SJSA1 (cell line): ENCODE measurements at regions not wholly inside any gene's neighbourhood (a gene's known extent, or its start where the extent isn't known, plus 50 kb on each side); places are given as distances from the start of the nearest gene placed in this dataset.

Experiments
- DNase-seq, 2 experiments: peaks; one replicate each; pipeline ENCODE4 v3.0.0-alpha.2; 2015 to 2020; ENCODE audit warnings: low spot score in 2 of 2, low read depth in 1 of 2
- H3K27ac ChIP-seq: fragments of 250-450 bp; sonication (Bioruptor Pico); 2 replicates; pipeline ENCODE4 v1.5.1; 2020; ENCODE audit warnings: mild to moderate bottlenecking, moderate library complexity
- H3K27me3 ChIP-seq: fragments of 250-450 bp; sonication (Bioruptor Pico); replicated peaks from 2 replicates; pipeline ENCODE4 v1.5.1; 2020; ENCODE audit warnings: mild to moderate bottlenecking, moderate library complexity
- H3K36me3 ChIP-seq: fragments of 250-450 bp; sonication (Bioruptor Pico); 2 replicates; pipeline ENCODE4 v1.5.1; 2020; ENCODE audit warnings: mild to moderate bottlenecking
- H3K4me1 ChIP-seq: fragments of 250-450 bp; sonication (Bioruptor Pico); replicated peaks from 2 replicates; pipeline ENCODE4 v1.6.1; 2021; ENCODE audit warnings: mild to moderate bottlenecking
- H3K4me3 ChIP-seq: fragments of 250-450 bp; sonication (Bioruptor Pico); 2 replicates; pipeline ENCODE4 v1.5.1; 2020; ENCODE audit warnings: mild to moderate bottlenecking
- H3K9me3 ChIP-seq: fragments of 250-450 bp; sonication (Bioruptor Pico); replicated peaks from 2 replicates; pipeline ENCODE4 v1.5.1; 2020; ENCODE audit warnings: mild to moderate bottlenecking

- Histone ChIP-seq H3K27ac (no peak overlapping the region), H3K4me1 (no peaks in the 10 kb centered on the region), H3K9me3 (no peaks in the 10 kb centered on the region), H3K4me3 (no peak overlapping the region), H3K27me3 (no peaks in the 10 kb centered on the region), H3K36me3 (no peaks in the 10 kb centered on the region)
- no peak for DNase-seq
These were observed 131.8 kb downstream of the FAM204A start for GRCh38 chr10:118210276-118210675.

- H3K27me3 ChIP-seq, result no peaks in the 10 kb centered on the region
- H3K4me1 ChIP-seq, result no peaks in the 10 kb centered on the region
- H3K9me3 ChIP-seq, result no peaks in the 10 kb centered on the region
- no peak overlapping the region for H3K4me3 ChIP-seq
- H3K36me3 ChIP-seq, result no peaks in the 10 kb centered on the region
- no peak overlapping the region for H3K27ac ChIP-seq
- DNase-seq, result no peak
These were observed 132.9 kb downstream of the FAM204A start for GRCh38 chr10:118209215-118209614.

- DNase-seq, result no peak
- H3K4me3 ChIP-seq, result no peak overlapping the region
- no peaks in the 10 kb centered on the region for H3K4me1 ChIP-seq
- H3K9me3 ChIP-seq, result no peaks in the 10 kb centered on the region
- H3K36me3 ChIP-seq, result no peaks in the 10 kb centered on the region
- H3K27ac ChIP-seq, result no peak overlapping the region
- H3K27me3 ChIP-seq, result no peaks in the 10 kb centered on the region; the same call in 1 of the 2 replicates
These were observed 134.6 kb downstream of the FAM204A start for GRCh38 chr10:118207470-118208007.

GRCh38 chr10:118204292-118204943 lies 137.7 kb downstream of the FAM204A start:
- H3K4me3 ChIP-seq, result no peak overlapping the region
- H3K4me1 ChIP-seq, result no peaks in the 10 kb centered on the region
- no peak overlapping the region for H3K27ac ChIP-seq
- no peaks in the 10 kb centered on the region for H3K36me3 ChIP-seq
- no peaks in the 10 kb centered on the region; the same call in 1 of the 2 replicates for H3K27me3 ChIP-seq
- H3K9me3 ChIP-seq, result no peaks in the 10 kb centered on the region
- DNase-seq, result no peak

- Histone ChIP-seq H3K4me3 (no peak overlapping the region), H3K9me3 (no peaks in the 10 kb centered on the region), H3K4me1 (no peaks in the 10 kb centered on the region), H3K27ac (no peak overlapping the region), H3K36me3 (no peaks in the 10 kb centered on the region), H3K27me3 (no peaks in the 10 kb centered on the region; the same call in 1 of the 2 replicates)
- DNase-seq, result no peak
These were observed 138.7 kb downstream of the FAM204A start for GRCh38 chr10:118203461-118203860.

- H3K36me3 ChIP-seq, result no peaks in the 10 kb centered on the region
- no peak for DNase-seq
- H3K4me1 ChIP-seq, result no peaks in the 10 kb centered on the region
- no peaks in the 10 kb centered on the region for H3K27me3 ChIP-seq
- H3K9me3 ChIP-seq, result no peaks in the 10 kb centered on the region
- no peak overlapping the region for H3K4me3 ChIP-seq
- H3K27ac ChIP-seq, result no peak overlapping the region
These were observed 146.4 kb downstream of the FAM204A start for GRCh38 chr10:118195729-118196128.

- H3K4me1 ChIP-seq, result no peaks in the 10 kb centered on the region
- H3K27me3 ChIP-seq, result no peaks in the 10 kb centered on the region
- no peak for DNase-seq
- no peak overlapping the region for H3K4me3 ChIP-seq
- H3K36me3 ChIP-seq, result no peaks in the 10 kb centered on the region
- H3K9me3 ChIP-seq, result no peaks in the 10 kb centered on the region
- H3K27ac ChIP-seq, result no peak overlapping the region
These were observed 146.9 kb upstream of the RAB11FIP2 start for GRCh38 chr10:118193642-118194041.

GRCh38 chr10:118181021-118181420 lies 134.3 kb upstream of the RAB11FIP2 start:
- H3K27me3 ChIP-seq, result peaks cover 6% of the 10 kb centered on the region; the same call in 1 of the 2 replicates
- H3K4me3 ChIP-seq, result no peak overlapping the region
- H3K27ac ChIP-seq, result no peak overlapping the region
- H3K4me1 ChIP-seq, result no peaks in the 10 kb centered on the region
- no peaks in the 10 kb centered on the region for H3K9me3 ChIP-seq
- DNase-seq, result no peak
- no peaks in the 10 kb centered on the region for H3K36me3 ChIP-seq

- no peak for DNase-seq
- no peak overlapping the region for H3K27ac ChIP-seq
- H3K4me3 ChIP-seq, result no peak overlapping the region
- no peaks in the 10 kb centered on the region for H3K4me1 ChIP-seq
- no peaks in the 10 kb centered on the region for H3K36me3 ChIP-seq
- H3K9me3 ChIP-seq, result no peaks in the 10 kb centered on the region
- H3K27me3 ChIP-seq, result peaks cover 6% of the 10 kb centered on the region; the same call in 1 of the 2 replicates
These were observed 128.4 kb upstream of the RAB11FIP2 start for GRCh38 chr10:118175148-118175547.

GRCh38 chr10:118173296-118173695 lies 126.6 kb upstream of the RAB11FIP2 start:
- no peak for DNase-seq
- no peaks in the 10 kb centered on the region for H3K36me3 ChIP-seq
- H3K4me3 ChIP-seq, result no peak overlapping the region
- no peaks in the 10 kb centered on the region for H3K9me3 ChIP-seq
- H3K27ac ChIP-seq, result no peak overlapping the region
- H3K4me1 ChIP-seq, result no peaks in the 10 kb centered on the region
- H3K27me3 ChIP-seq, result peaks cover 10% of the 10 kb centered on the region; the same call in 1 of the 2 replicates

GRCh38 chr10:118171861-118172260 lies 125.1 kb upstream of the RAB11FIP2 start:
- Histone ChIP-seq H3K27me3 (peaks cover 5% of the 10 kb centered on the region; the same call in 1 of the 2 replicates), H3K36me3 (no peaks in the 10 kb centered on the region), H3K9me3 (no peaks in the 10 kb centered on the region), H3K4me1 (no peaks in the 10 kb centered on the region), H3K27ac (no peak overlapping the region), H3K4me3 (no peak overlapping the region)
- DNase-seq, result no peak

- Histone ChIP-seq H3K9me3 (no peaks in the 10 kb centered on the region), H3K4me1 (no peaks in the 10 kb centered on the region), H3K27me3 (peaks cover 4% of the 10 kb centered on the region; the same call in 1 of the 2 replicates), H3K27ac (no peak overlapping the region), H3K36me3 (no peaks in the 10 kb centered on the region), H3K4me3 (no peak overlapping the region)
- no peak for DNase-seq
These were observed 120.4 kb upstream of the RAB11FIP2 start for GRCh38 chr10:118167056-118167700.

- no peaks in the 10 kb centered on the region for H3K36me3 ChIP-seq
- DNase-seq, result no peak
- H3K4me1 ChIP-seq, result no peaks in the 10 kb centered on the region
- H3K4me3 ChIP-seq, result no peak overlapping the region
- H3K9me3 ChIP-seq, result no peaks in the 10 kb centered on the region
- H3K27me3 ChIP-seq, result no peaks in the 10 kb centered on the region; the same call in none of the 2 replicates
- no peak overlapping the region for H3K27ac ChIP-seq
These were observed 116.5 kb upstream of the RAB11FIP2 start for GRCh38 chr10:118163217-118163616.

GRCh38 chr10:118161461-118162246 lies 114.9 kb upstream of the RAB11FIP2 start:
- H3K36me3 ChIP-seq, result no peaks in the 10 kb centered on the region
- DNase-seq, result no peak
- no peak overlapping the region for H3K27ac ChIP-seq
- no peak overlapping the region for H3K4me3 ChIP-seq
- no peaks in the 10 kb centered on the region for H3K9me3 ChIP-seq
- H3K27me3 ChIP-seq, result no peaks in the 10 kb centered on the region; the same call in 1 of the 2 replicates
- no peaks in the 10 kb centered on the region for H3K4me1 ChIP-seq
